ENCODE measurements at regions not wholly inside any gene's neighbourhood (a gene's known extent, or its start where the extent isn't known, plus 50 kb on each side); places are given as distances from the start of the nearest gene placed in this dataset.

DNA sequence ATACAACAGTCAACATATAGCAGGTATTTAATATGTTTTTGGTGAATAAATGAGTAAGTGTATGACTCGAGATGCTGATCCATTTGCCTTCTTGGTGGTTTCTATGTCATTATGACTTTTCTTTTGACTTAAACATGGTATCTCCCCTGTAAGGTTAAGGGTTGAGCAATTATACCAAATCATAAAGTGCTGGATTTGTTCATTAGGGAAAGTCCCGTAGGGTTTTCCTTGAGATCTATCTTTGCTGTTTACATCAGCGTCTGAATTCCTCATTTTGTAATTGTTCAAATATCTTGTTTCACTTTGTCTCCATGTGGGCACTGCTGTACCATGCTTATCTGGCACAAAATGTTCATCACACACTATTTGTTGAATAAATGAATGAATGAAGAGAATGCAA is 562.6 kb downstream of the EDEM1 start:
- TF ChIP-seq, protein P1, sequence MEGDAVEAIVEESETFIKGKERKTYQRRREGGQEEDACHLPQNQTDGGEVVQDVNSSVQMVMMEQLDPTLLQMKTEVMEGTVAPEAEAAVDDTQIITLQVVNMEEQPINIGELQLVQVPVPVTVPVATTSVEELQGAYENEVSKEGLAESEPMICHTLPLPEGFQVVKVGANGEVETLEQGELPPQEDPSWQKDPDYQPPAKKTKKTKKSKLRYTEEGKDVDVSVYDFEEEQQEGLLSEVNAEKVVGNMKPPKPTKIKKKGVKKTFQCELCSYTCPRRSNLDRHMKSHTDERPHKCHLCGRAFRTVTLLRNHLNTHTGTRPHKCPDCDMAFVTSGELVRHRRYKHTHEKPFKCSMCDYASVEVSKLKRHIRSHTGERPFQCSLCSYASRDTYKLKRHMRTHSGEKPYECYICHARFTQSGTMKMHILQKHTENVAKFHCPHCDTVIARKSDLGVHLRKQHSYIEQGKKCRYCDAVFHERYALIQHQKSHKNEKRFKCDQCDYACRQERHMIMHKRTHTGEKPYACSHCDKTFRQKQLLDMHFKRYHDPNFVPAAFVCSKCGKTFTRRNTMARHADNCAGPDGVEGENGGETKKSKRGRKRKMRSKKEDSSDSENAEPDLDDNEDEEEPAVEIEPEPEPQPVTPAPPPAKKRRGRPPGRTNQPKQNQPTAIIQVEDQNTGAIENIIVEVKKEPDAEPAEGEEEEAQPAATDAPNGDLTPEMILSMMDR (IDR thresholded peaks at IDR 0.05 in 8 of 11, conservative IDR thresholded peaks at IDR 0.05 in 3 of 11) = no peak
- TF ChIP-seq POLR2AphosphoS5 (IDR thresholded peaks at IDR 0.05) = no peak
- no peak for TF ChIP-seq POLR2A (IDR thresholded peaks at IDR 0.05)

Measured in spleen (tissue), 7 donors.